NCI-H2107 treated with DMSO at 0.1 percent for 48 hours (cell line): ENCODE measurements at regions not wholly inside any gene's neighbourhood (a gene's known extent, or its start where the extent isn't known, plus 50 kb on each side); places are given as distances from the start of the nearest gene placed in this dataset.

Experiments used
- DNase-seq: peaks from one replicate; lab custom pipeline; 2025; ENCODE audit not compliant: unreplicated experiment; lab: John Stamatoyannopoulos, UW

DNA sequence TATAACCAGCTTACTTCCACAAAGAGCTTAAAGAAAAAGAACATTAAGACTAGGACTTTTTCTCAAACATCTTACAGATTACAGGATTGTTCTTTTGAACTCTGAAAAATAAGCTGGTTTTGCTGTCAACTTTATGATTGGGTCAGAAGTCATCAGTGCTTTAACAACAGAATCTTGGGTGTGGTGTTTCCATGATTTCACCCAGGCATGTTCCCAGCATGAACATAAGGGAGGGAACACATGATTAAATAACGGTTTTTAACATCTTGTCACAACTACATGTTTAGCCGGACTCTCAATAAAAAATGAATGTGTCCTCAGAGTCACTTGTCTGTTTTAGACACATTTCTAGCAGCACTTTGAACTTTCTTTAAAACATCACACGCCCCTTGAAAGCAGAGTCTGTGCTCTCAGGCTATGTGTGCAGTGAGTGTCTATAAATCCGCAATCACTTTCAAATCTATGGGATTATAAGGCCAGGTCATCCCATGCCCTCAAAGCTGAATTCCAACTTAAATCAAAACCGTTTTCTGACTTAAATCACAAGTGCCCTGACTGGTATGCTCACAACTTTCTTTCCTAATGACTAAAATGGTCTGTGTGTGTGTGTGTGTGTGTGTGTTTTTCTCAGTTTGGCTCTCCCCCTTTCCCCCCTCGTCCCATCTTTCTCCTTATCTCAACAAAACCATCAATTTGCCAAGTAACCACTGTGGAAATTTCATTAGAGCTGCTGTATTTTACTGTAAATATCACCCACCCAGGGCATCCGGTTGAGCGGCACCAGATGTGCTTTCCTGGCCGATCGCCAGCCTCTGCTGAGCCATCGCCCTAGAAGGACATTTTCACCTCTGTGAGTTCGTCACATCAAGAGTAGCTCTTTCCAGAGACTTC lies 216.8 kb upstream of the DTNBP1 start:
- no peak for DNase-seq

GRCh38 chr6:15877231-15877630 lies 214.4 kb upstream of the DTNBP1 start:
- no peak for DNase-seq

GRCh38 chr6:15876406-15876805 lies 213.6 kb upstream of the DTNBP1 start:
- DNase-seq: no peak

- DNase-seq: no peak
Measured at GRCh38 chr6:15875797-15876196, 213.0 kb upstream of the DTNBP1 start.

DNA sequence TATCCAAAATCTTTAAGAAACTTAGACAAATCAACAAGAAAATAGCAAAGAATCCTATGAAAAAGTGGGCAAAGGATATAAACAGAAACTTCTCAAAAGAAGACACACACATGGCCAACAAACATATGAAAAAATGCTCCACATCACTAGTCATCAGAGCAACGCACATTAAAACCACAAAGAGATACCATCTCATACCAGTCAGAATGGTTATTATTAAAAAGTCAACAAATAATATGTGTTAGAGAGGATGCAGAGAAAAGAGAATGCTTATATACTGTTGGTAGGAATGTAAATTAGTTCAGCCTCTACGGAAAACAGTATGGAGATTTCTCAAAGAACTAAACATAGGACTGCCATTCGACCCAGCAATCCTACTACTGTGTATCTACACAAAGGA lies 212.0 kb upstream of the DTNBP1 start:
- no peak for DNase-seq

DNA sequence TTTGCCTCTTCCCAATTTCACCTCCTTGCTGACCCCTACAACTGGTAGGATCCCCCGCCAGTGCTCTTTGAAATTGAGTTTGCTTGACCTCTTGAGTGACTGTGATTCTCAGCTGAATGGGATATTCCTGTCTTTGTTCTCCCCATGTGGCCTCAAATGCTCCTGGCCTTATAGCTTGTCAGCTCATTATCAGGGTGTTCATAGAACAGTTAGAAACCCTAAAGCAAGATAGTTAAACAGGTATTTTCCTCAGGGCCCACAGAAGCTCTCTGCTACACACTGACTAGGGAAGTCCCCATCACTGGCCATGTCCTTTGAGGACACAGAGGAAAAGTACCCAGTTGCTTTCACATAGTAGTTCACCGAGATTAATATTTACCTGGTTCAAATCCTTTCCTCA lies 211.5 kb upstream of the DTNBP1 start:
- no peak for DNase-seq

DNA sequence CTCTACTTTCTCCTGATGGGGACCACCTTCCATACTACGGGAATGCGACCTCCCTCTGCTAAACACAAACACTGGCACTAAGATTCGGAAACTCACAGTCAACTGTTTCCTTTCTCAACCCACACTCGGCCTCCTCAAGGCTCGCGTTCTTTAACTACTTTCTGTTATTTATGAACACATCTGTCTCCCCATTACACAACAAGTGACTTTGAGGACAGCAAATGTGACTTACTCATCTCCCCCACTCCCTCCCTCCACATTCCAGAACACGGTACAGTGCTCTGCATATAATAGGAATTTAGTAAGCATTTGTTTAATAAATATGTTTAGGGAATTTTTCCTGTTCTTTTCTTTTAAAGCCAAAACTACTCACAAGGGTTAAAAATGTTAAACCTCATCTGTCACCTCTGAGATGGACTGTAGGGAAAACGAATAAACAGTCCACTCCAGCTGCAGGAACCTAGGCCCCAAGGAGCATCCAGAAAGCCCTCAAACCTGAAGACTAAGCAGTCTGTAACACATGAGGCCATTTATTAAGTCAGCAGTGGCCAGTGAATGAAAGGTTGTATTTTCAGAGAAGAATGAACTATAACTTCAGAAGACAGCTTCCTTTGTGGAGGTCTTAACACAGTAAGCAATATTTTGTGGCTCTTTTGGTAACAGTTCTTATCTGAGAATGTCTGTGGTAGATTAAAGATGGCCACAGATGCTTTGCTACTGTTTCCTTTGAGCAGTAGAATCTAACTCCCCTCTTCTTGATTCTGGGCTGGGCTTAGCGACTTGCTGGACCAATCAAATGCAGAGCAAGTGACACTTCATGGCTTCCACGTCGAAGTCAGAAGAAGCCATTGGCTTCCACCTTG lies 209.6 kb upstream of the DTNBP1 start:
- DNase-seq: no peak

DNA sequence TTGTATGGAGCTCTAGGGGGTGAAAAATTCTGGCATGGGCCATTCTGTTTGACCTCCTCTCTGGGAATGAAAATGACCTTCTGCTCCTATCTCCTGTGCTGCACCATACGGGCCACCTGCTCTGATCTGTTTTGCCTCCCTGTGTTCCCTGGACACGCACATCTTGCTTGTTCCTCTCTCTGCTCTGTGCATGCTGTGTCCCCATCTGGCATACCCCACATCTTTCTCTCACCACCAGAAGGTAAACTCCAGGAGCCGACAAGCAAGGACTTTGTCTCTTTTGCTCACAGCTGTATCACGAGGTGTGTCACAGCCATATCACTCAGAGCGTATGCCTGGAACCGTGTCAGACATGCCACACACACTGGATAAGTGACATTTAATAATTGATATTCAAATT lies 208.4 kb upstream of the DTNBP1 start:
- no peak for DNase-seq

DNA sequence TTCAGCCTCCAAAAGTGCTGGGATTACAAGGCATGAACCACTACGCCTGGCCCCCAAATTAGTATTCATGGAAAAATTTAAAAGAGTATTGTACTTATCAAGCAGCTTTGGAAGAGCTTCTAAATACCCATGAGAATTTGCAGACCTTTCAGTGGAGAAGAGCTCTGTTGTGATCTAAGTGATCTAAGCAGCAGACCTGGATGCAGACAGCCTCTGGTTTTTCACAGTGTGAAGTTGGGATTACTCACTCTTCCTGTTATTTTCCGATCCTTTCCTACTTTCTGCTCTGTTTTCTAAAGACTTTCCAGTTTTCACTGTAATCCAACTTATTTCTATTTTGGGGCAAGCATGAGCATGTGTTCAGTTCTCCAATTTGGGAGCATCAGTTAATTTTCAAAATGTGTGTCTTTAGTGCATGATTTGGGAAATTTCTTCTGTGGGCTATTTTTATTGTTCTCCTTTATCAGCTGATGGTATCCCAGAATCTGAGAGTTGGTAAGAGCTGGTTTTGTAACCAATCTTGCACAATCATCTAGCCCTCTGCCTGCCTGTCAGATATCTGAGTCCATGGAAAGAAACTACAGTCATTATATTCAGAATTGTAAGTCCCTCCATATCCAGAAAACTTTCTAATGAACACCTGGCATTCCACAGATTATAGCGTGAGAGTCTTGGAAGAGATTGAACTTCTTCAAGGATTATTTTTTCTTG lies 207.7 kb upstream of the DTNBP1 start:
- no peak for DNase-seq

DNA sequence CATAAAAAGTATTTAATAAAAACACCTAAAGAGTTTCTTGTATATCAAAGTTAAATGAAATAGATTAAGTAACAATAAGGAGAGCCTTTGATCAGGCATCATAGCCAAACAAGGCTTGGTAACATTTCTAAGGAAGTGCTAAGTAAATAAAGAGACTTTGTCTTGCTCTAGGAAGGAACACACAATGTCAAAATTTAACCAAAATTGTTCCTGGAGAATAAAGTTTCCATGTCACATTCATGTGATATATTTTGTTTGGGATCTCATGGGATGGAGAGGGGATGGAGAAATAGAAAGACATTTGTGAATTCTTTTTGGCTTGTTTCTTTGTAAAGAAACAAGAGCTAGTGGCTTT lies 201.9 kb upstream of the DTNBP1 start:
- DNase-seq: no peak

DNA sequence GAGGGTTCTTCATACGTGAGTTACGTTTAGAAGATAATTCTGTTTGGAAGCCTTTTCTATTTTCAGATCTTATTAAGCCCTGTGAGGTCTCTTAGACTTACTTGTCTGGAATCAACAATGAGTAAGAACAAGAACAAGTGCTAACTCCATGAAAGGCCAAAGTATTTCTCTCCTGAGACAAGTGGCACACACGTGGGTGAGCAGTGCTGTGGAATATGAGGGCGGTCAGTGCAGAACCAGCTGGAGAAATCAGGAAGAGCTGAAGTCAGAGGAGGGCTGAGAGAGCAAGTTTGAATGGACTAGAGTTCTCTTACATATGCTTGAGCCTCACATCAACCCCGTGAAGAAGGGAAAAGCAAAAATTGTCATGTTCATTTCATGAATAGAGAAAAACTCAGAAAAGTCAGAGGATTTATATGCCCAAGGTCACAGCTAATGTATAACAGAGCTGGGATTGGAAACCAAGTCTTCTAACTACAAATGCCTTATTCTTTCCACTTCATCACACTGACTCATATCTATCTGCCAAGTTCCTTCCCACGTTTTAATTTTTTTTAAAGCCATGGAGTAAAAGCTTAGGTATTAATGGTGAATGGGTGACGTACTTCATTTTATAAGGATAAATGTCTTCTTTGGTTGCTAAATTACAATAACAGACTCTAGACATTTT lies 201.3 kb upstream of the DTNBP1 start:
- no peak for DNase-seq

DNA sequence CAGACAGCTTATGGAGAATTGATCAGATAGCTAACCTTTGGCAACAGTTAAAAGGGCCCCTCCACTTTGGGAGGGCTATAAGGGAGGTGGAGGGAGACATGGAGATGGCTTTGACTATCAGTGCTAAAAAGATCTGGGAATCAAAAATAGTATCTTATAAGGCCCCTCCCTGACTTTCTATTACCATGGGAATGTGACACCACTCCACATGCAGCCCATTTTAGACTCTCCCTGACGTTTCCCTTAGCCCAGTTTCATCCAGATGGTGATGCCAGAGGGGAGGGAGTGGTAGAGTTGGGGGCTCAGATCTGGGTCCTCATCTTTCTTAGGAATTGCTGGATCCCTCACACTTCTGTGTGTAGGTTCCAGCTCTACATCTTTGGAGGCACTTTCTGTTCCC lies 200.0 kb upstream of the DTNBP1 start:
- DNase-seq: no peak

- DNase-seq: no peak
Measured at GRCh38 chr6:15861486-15861885, 198.7 kb upstream of the DTNBP1 start.

- DNase-seq: no peak
Measured at GRCh38 chr6:15854826-15855710, 192.2 kb upstream of the DTNBP1 start.

DNA sequence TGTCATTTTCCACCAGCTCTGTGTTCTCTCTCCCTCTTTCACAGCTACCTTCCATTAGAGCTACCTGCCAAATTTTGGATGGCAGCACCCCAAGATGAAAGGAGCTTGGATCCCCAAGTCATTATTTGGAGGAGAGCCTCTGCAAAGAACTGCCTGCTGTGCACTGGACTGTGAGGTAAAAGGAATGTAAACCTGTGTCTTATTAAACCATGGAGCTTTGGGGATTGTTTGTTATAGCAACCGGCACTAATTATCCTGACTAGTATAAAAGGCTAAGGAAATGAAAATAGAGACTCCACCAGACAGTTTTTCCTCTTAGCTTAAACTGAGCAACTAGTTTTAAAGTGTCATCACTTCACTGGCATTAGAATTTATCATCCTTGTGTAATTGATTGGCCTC lies 191.6 kb upstream of the DTNBP1 start:
- DNase-seq: no peak

- no peak for DNase-seq
Measured at GRCh38 chr6:15853259-15853658, 190.4 kb upstream of the DTNBP1 start.

- DNase-seq: no peak
Measured at GRCh38 chr6:15852289-15852688, 189.5 kb upstream of the DTNBP1 start.

GRCh38 chr6:15849395-15849794 lies 186.6 kb upstream of the DTNBP1 start:
- no peak for DNase-seq

GRCh38 chr6:15845492-15845891 lies 182.7 kb upstream of the DTNBP1 start:
- DNase-seq: no peak

DNA sequence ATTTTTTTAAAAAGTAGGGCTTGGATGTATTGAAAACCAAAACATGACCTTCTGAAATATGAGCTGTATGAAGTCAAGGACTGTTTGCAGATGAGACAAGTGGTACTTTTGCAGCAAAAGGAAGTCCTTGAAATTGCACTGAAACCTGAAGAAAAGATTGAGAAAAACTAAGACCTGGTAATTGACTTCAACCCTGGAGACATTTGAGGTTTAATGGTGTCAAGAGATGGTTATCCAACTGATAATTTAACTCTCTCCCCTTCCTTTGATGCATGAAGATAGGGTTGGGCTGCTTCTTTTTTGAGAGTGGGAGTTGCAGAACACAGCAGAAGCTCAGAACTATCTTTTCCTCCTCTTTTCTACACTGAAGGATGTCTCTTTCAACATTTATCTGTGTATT lies 180.9 kb upstream of the DTNBP1 start:
- no peak for DNase-seq
